Skeletal muscle tissue (tissue), 3 donors: ENCODE measurements at regions not wholly inside any gene's neighbourhood (a gene's known extent, or its start where the extent isn't known, plus 50 kb on each side); places are given as distances from the start of the nearest gene placed in this dataset.

Experiments
- H3K27ac ChIP-seq: one replicate; pipeline ENCODE4 v1.7.0; 2013; ENCODE audit warnings: mild to moderate bottlenecking, low read depth, low read length, inconsistent platforms
- H3K27me3 ChIP-seq, 3 donors: one replicate each; pipeline ENCODE4 v1.7.0; 2013; ENCODE audit warnings: low read length in 3 of 3; ENCODE audit not compliant: control insufficient read depth in 3 of 3, insufficient read depth in 3 of 3
- H3K36me3 ChIP-seq, 3 donors: one replicate each; pipeline ENCODE4 v1.7.0; 2013; ENCODE audit warnings: low read length in 3 of 3; ENCODE audit not compliant: control insufficient read depth in 3 of 3, insufficient read depth in 3 of 3
- H3K4me1 ChIP-seq, 3 donors: one replicate each; pipeline ENCODE4 v1.7.0; 2013; ENCODE audit warnings: low read length in 3 of 3, mild to moderate bottlenecking in 3 of 3; ENCODE audit not compliant: control insufficient read depth in 3 of 3, insufficient read depth in 3 of 3
- H3K4me3 ChIP-seq, 3 donors: one replicate each; pipeline ENCODE4 v1.7.0; 2013; ENCODE audit warnings: low read length in 3 of 3
- H3K9ac ChIP-seq, 3 donors: one replicate each; pipeline ENCODE4 v1.7.0; 2013; ENCODE audit warnings: low read length in 3 of 3, mild to moderate bottlenecking in 3 of 3, moderate library complexity in 2 of 3, low read depth in 1 of 3
- H3K9me3 ChIP-seq, 3 donors: one replicate each; pipeline ENCODE4 v1.7.0; 2013; ENCODE audit warnings: low read length in 3 of 3; ENCODE audit not compliant: control insufficient read depth in 3 of 3
- donor health status: Osteomylitis.

DNA sequence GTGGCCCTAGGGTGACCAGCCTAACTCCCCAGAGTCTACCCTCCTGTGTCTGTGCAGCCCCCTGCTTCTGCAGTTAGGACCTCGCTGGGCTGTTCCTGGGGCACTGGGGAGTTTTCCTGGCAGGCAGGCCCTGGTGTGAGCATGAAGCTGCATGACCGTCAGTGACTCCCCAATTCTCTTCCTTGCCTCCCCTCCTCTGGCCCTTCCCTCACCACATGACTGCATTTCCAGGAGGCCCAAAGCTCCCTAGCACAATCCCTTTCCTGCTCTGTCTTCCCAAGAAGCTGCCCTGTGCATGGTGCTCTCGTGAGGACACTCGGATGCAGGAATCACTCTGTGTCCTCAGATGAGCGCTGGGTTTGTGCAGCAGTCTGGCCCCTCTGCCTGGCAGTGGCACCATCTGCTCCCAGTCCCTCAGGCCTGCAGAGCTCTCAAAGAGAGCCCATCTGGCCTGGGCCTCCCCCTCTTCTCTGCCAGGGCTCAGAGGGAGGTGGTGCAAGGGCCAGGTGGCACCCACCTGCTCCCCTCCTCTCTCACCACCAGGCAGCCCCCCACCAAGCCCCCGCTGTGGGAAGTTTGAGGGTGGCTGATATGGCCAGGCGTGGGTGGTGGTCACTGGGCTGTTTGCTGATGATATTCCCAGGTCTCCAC, 125.6 kb upstream of the HS6ST1 start:
- Histone ChIP-seq H3K4me3 (no peak overlapping the region), H3K27ac (no peak overlapping the region), H3K36me3 (no peaks in the 10 kb centered on the region), H3K9ac (no peak overlapping the region), H3K9me3 (no peaks in the 10 kb centered on the region), H3K27me3 (peaks cover 0 to 3% (median 0%) of the 10 kb centered on the region in 3 donors), H3K4me1 (peaks cover 0 to 7% (median 7%) of the 10 kb centered on the region in 3 donors)

DNA sequence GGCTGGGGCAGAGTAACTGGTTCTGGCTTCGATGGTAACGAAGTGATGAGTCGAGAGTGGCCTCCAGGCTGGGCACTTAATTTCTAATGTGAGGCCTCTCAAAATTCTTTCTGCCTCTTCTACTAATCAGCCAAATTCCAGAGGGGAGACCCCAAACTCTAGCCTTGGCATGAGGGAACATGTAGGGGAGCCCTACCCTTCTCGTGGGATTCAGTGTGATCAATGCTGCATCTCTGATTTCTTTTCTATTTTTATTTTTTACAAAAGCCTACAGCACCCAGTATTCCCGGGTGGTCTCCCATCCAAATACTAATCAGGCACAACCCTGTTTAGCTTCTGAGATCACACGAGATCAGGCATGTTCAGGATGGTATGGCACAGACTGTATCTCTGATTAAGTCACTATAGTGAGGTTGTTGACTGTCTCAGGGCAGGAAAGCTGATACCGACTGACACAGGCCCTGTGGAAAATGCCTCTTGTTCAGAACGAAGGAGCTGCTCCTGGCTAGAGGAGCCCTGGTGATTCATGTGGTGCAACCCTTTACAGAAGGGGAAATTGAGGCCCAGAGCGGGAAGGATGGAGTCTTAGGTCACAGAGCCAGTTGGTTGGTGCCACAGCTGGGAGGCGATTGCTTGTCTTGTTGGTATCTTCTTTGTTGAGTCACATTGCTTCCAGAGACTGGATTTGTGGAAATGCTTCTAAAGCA, 126.3 kb upstream of the HS6ST1 start:
- H3K36me3 ChIP-seq: no peaks in the 10 kb centered on the region
- H3K27me3 ChIP-seq: peaks cover 0 to 3% (median 0%) of the 10 kb centered on the region in 3 donors
- no peak overlapping the region for H3K27ac ChIP-seq
- no peaks in the 10 kb centered on the region for H3K9me3 ChIP-seq
- no peak overlapping the region for H3K4me3 ChIP-seq
- no peak overlapping the region for H3K9ac ChIP-seq
- peaks cover 0 to 7% (median 3%) of the 10 kb centered on the region in 3 donors for H3K4me1 ChIP-seq

DNA sequence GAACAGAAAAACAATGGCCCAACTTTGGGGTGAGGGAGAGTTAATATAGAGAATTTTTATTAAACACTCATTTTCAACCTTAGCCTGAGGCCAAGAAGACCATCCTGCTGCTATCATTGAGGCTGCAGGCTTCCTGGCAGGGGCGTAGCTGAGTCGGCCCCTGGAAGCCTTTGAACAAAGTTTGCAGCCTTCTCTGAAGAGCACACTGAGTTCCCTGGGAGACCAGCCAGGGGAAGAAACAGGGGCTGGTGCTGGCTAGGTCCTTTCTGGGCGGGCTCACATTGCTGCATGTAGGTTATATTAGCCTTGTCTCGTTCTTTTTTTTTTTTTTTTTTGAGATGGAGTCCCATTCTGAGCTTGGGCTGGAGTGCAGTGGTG, 126.8 kb upstream of the HS6ST1 start:
- peaks cover 0 to 3% (median 0%) of the 10 kb centered on the region in 3 donors for H3K27me3 ChIP-seq
- no peaks in the 10 kb centered on the region for H3K9me3 ChIP-seq
- H3K36me3 ChIP-seq: no peaks in the 10 kb centered on the region
- H3K4me1 ChIP-seq: peaks cover 0 to 7% (median 3%) of the 10 kb centered on the region in 3 donors
- no peak overlapping the region for H3K9ac ChIP-seq
- no peak overlapping the region for H3K4me3 ChIP-seq
- H3K27ac ChIP-seq: no peak overlapping the region

DNA sequence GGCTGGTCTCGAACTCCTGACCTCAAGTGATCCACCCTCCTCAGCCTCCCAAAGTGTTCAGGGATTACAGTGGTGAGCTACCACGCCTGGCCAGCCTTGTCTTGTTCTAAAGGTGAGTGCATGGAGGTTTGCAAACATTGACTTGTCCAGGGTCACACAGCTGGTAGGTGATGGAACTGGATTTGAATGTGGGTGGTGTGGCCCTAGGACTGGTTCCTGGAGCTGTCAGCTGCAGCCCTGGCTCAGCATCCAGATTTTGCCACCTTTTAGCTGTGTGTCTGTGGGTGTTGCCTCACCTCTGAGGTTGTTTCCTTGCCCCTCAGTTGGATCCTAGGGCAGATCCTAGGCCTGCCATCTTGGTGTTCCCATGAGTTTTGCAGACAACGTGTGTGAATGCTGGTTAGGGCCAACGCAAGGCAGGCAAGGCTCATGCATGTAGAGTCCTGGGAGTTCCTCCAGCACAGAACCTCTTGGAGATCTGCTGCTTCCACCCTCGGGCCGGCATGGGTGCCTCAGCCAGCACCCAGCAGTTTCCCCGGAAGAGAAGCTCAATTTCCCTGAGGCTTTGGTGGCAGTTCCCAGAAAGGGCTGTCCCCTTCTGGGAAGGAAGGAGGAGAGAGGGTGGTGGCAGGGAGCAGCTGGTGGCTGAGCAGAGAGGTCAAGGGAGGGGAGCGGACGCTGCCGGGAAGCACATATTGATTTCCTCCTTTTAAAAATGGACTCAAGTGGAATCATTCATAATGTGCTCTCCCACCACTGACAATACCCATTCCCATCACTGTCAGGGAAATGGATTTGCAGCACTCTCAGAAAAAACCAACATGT, 127.6 kb upstream of the HS6ST1 start:
- peaks cover 0 to 3% (median 0%) of the 10 kb centered on the region in 3 donors for H3K27me3 ChIP-seq
- no peaks in the 10 kb centered on the region for H3K36me3 ChIP-seq
- no peak overlapping the region for H3K4me3 ChIP-seq
- H3K27ac ChIP-seq: no peak overlapping the region
- peaks cover 0 to 7% (median 3%) of the 10 kb centered on the region in 3 donors for H3K4me1 ChIP-seq
- H3K9me3 ChIP-seq: no peaks in the 10 kb centered on the region
- no peak overlapping the region for H3K9ac ChIP-seq

DNA sequence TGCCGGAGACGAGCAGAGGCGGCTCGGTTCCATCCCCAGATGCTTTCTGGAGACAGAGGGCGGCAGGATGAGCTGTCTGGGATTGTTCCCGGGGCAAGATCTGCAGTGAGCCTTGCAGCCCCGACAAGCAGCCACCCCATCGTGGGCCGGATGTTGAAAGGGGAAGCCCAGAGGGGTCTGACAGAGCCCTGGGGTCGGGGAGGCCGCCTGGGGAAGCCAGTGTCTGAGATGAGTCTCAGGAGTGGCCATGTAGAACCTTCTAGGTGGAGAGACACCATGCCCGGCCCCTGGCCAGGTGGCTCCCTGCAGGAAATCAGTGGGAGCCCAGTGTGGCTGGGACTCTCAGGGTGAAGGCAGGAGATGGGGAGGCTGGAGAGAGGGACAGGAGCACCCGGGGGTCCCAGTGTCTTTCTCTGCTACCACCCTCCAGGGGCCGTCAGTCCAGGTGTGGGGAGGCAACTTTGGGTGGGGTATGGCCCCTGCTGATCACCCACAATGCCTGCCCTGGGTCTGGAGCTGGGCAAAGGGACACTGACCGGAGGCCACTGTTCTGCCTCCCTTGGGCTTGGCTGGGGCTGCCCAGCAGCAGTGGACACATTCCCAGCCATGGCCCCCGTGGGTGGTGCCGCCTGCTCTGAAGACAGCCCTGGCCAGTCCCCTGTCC, 128.3 kb upstream of the HS6ST1 start:
- Histone ChIP-seq H3K27me3 (peaks cover 0 to 4% (median 3%) of the 10 kb centered on the region in 3 donors), H3K36me3 (no peaks in the 10 kb centered on the region), H3K9me3 (no peaks in the 10 kb centered on the region), H3K9ac (no peak overlapping the region), H3K4me1 (peaks cover 0 to 7% (median 3%) of the 10 kb centered on the region in 3 donors), H3K27ac (no peak overlapping the region), H3K4me3 (no peak overlapping the region)

DNA sequence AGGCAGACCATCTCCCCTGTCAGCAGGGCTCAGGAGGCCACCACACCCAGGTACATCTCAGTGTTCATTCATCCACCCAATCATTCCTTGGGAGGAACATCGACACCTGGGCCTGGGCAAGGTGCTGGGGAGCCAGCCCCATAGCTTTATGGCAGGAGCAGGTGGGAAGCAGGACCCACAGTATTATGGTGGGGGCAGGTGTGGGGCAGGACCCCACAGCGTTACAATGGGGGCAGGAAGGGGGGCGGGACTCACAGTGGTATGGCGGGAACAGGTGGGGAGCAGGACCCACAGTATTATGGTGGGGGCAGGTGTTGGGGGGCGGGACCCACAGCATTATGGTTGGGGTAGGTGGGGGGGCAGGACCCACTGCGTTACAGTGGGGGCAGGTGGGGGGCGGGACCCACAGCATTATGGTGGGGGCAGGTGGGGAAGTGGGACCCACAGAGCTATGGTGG, 128.9 kb upstream of the HS6ST1 start:
- no peaks in the 10 kb centered on the region for H3K36me3 ChIP-seq
- peaks cover 0 to 7% (median 3%) of the 10 kb centered on the region in 3 donors for H3K4me1 ChIP-seq
- peaks cover 0 to 9% (median 5%) of the 10 kb centered on the region in 3 donors for H3K27me3 ChIP-seq
- no peak overlapping the region for H3K9ac ChIP-seq
- no peaks in the 10 kb centered on the region for H3K9me3 ChIP-seq
- no peak overlapping the region for H3K4me3 ChIP-seq
- no peak overlapping the region for H3K27ac ChIP-seq

DNA sequence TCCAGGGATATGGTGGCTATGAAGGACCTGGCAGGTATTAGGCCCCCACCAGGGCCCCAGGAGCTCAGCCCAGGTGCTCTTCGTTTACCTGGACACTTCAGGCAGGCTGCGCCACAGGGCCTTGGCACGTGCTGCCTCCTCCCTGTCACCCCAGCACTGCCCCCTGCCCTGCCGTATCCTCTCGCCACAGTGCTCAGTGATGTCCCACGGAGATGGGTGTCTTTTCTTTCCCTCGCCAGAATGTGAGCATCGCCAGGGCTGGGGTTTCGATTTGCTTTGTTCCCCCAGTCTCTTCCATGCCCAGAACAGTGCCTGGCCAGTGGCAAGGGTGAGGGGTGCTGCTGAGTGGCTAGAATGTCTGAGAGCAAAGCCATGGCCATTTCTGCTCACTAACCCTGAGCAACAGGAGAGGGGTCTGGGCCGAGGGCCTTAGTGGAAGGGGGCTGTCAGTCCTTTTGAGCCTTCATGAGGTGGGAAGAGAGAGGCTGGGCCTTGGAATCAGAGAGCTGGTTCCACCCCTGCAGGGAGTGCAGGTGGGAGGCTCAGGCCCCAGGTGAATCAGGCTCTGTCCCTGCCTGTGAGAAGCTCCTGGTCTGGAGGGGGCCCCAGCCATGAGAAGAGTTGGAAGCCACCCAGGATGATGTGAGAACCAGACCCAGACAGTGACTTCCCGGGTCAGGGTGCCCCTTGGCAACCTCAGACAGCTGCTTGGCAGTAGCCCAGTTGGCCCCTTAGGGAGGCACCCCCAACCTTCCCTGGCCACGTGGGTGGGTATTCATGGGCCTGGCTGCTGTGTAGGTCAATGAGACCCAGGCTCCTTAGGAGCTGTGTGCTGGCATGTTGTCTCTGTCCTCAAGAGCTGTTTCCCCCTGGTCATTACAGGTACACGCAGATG, 129.9 kb upstream of the HS6ST1 start:
- no peak overlapping the region for H3K4me3 ChIP-seq
- H3K36me3 ChIP-seq: no peaks in the 10 kb centered on the region
- H3K27ac ChIP-seq: no peak overlapping the region
- H3K4me1 ChIP-seq: peaks cover 0 to 7% (median 3%) of the 10 kb centered on the region in 3 donors
- peaks cover 0 to 15% (median 10%) of the 10 kb centered on the region in 3 donors for H3K27me3 ChIP-seq
- H3K9ac ChIP-seq: no peak overlapping the region
- no peaks in the 10 kb centered on the region for H3K9me3 ChIP-seq

DNA sequence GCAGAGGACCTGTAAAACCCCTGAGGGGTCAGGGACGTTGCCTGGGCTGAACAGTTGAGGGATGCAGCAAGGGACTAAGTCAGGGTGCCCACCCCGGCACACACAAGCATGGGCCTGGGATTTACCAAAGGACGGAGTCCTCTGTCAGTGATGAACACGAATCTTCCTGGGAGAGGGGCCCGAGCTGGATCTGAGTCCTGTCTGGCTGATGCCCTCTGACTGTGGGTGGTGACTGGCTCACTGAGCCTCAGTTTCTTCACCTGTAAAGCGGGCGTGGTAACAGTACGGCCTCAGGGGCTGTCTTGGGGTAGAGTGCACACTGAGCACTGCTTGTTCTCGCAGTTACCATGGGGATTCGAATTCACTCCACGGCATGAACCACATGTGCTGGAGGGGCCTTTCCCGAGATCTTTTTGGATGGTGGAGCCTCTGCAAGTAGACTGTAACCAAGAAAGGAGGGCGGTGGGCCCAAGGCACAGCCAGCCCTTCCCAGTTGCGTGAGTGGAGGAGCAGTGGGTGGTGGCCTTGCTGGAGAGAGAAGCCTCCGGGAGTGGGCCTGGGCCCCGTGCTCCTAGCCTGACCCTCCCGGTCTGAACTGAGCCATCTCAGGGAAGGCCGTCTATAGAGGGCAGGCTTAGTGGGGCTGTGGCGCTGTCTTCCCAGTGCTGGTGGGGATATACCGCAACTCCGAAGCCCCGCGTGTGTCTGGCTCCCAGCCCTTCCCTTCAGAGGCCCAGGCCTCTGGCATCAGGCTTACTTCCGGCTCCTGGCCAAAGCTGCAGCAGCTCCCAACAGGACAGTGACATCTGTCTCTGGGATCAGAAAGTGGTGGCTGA, 130.8 kb upstream of the HS6ST1 start:
- H3K9me3 ChIP-seq: no peaks in the 10 kb centered on the region
- no peak overlapping the region for H3K9ac ChIP-seq
- H3K36me3 ChIP-seq: no peaks in the 10 kb centered on the region
- H3K27ac ChIP-seq: no peak overlapping the region
- H3K4me1 ChIP-seq: peaks cover 0 to 7% (median 3%) of the 10 kb centered on the region in 3 donors
- no peak overlapping the region for H3K4me3 ChIP-seq
- H3K27me3 ChIP-seq: peaks cover 0 to 15% (median 10%) of the 10 kb centered on the region in 3 donors
